ENCODE measurements at regions not wholly inside any gene's neighbourhood (a gene's known extent, or its start where the extent isn't known, plus 50 kb on each side); places are given as distances from the start of the nearest gene placed in this dataset.
"Not testable (repeated sequence)": the region's sequence is repeated elsewhere in the genome, so short reads cannot be mapped to it uniquely, and the experiment has no call there.

GRCh38 chr11:92168936-92169335 lies 55.7 kb upstream of the FAT3 start:
- intact Hi-C loops (cut with DNase I, micrococcal nuclease): no loop called here
- DNase-seq: no peak

GRCh38 chr11:92167571-92167970 lies 57.0 kb upstream of the FAT3 start:
- intact Hi-C loops (cut with DNase I, micrococcal nuclease): no loop called here
- ATAC-seq: no peak

More at GRCh38 chr11:92168936-92169335, 55.7 kb upstream of the FAT3 start:
- ATAC-seq: no peak

GRCh38 chr11:92166335-92166734 lies 58.3 kb upstream of the FAT3 start:
- ATAC-seq (no peak), DNase-seq (no peak)
- intact Hi-C loops (cut with DNase I, micrococcal nuclease): no loop called here

More at GRCh38 chr11:92167571-92167970, 57.0 kb upstream of the FAT3 start:
- DNase-seq: no peak

- intact Hi-C loops (cut with DNase I, micrococcal nuclease): no loop called here
- ATAC-seq: no peak
- DNase-seq: no peak
Observed at GRCh38 chr11:92163879-92164278, 60.7 kb upstream of the FAT3 start.

- ATAC-seq (no peak), DNase-seq (no peak)
- intact Hi-C loops (cut with DNase I, micrococcal nuclease): no loop called here
Observed at GRCh38 chr11:92162776-92163175, 61.8 kb upstream of the FAT3 start.

- no peak for DNase-seq
- no peak for ATAC-seq
- intact Hi-C loops (cut with DNase I, micrococcal nuclease): no loop called here
Observed at GRCh38 chr11:92159931-92160330, 64.7 kb upstream of the FAT3 start.

- DNase-seq; ATAC-seq; intact Hi-C loops (cut with DNase I, micrococcal nuclease): not testable (repeated sequence)
Observed at GRCh38 chr11:92157390-92157789, 67.2 kb upstream of the FAT3 start.

GRCh38 chr11:92154611-92155010 lies 70.0 kb upstream of the FAT3 start:
- intact Hi-C loops (cut with DNase I, micrococcal nuclease): no loop called here

GRCh38 chr11:92154110-92154509 lies 70.5 kb upstream of the FAT3 start:
- DNase-seq: no peak
- ATAC-seq: no peak
- intact Hi-C loops (cut with DNase I, micrococcal nuclease): no loop called here

More at GRCh38 chr11:92154611-92155010, 70.0 kb upstream of the FAT3 start:
- ATAC-seq (no peak), DNase-seq (no peak)

GRCh38 chr11:92153542-92153941 lies 71.1 kb upstream of the FAT3 start:
- intact Hi-C loops (cut with DNase I, micrococcal nuclease): no loop called here
- no peak for DNase-seq
- no peak for ATAC-seq

GRCh38 chr11:92152245-92152644 lies 72.4 kb upstream of the FAT3 start:
- ATAC-seq: no peak
- no peak for DNase-seq
- intact Hi-C loops (cut with DNase I, micrococcal nuclease): no loop called here

GRCh38 chr11:92149996-92150395 lies 74.6 kb upstream of the FAT3 start:
- intact Hi-C loops (cut with DNase I, micrococcal nuclease): no loop called here
- DNase-seq: no peak
- ATAC-seq: no peak

- ATAC-seq (no peak), DNase-seq (no peak)
- intact Hi-C loops (cut with DNase I, micrococcal nuclease): no loop called here
Observed at GRCh38 chr11:92141725-92142124, 82.9 kb upstream of the FAT3 start.

GRCh38 chr11:92141159-92141558 lies 83.5 kb upstream of the FAT3 start:
- no peak for ATAC-seq
- intact Hi-C loops (cut with DNase I, micrococcal nuclease): no loop called here
- no peak for DNase-seq

GRCh38 chr11:92140021-92140420 lies 84.6 kb upstream of the FAT3 start:
- no peak for DNase-seq
- intact Hi-C loops (cut with DNase I, micrococcal nuclease): no loop called here
- ATAC-seq: no peak

- DNase-seq: no peak
- intact Hi-C loops (cut with DNase I, micrococcal nuclease): no loop called here
- ATAC-seq: no peak
Observed at GRCh38 chr11:92138296-92138695, 86.3 kb upstream of the FAT3 start.

- DNase-seq (no peak), ATAC-seq (no peak)
- intact Hi-C loops (cut with DNase I, micrococcal nuclease): no loop called here
Observed at GRCh38 chr11:92137747-92138146, 86.9 kb upstream of the FAT3 start.

GRCh38 chr11:92136797-92137196 lies 87.8 kb upstream of the FAT3 start:
- intact Hi-C loops (cut with DNase I, micrococcal nuclease): no loop called here
- DNase-seq (no peak), ATAC-seq (no peak)

- intact Hi-C loops (cut with DNase I, micrococcal nuclease): no loop called here
- DNase-seq (no peak), ATAC-seq (no peak)
Observed at GRCh38 chr11:92131289-92131865, 93.2 kb upstream of the FAT3 start.

GRCh38 chr11:92130421-92130831 lies 94.2 kb upstream of the FAT3 start:
- intact Hi-C loops (cut with DNase I, micrococcal nuclease): no loop called here
- no peak for ATAC-seq
- no peak for DNase-seq

- intact Hi-C loops (cut with DNase I, micrococcal nuclease): no loop called here
- no peak for ATAC-seq
- no peak for DNase-seq
Observed at GRCh38 chr11:92129811-92130210, 94.8 kb upstream of the FAT3 start.
